ENCODE measurements at regions not wholly inside any gene's neighbourhood (a gene's known extent, or its start where the extent isn't known, plus 50 kb on each side); places are given as distances from the start of the nearest gene placed in this dataset.

- no peak for TF ChIP-seq CTCF (IDR thresholded peaks at IDR 0.05)
- no peak for TF ChIP-seq POLR2A (IDR thresholded peaks at IDR 0.05)
These were observed 1348.6 kb downstream of the ADGRL3 start for GRCh38 chr4:62548765-62549164.
